ENCODE measurements at regions not wholly inside any gene's neighbourhood (a gene's known extent, or its start where the extent isn't known, plus 50 kb on each side); places are given as distances from the start of the nearest gene placed in this dataset.
"Not testable (repeated sequence)": the region's sequence is repeated elsewhere in the genome, so short reads cannot be mapped to it uniquely, and the experiment has no call there.

DNA sequence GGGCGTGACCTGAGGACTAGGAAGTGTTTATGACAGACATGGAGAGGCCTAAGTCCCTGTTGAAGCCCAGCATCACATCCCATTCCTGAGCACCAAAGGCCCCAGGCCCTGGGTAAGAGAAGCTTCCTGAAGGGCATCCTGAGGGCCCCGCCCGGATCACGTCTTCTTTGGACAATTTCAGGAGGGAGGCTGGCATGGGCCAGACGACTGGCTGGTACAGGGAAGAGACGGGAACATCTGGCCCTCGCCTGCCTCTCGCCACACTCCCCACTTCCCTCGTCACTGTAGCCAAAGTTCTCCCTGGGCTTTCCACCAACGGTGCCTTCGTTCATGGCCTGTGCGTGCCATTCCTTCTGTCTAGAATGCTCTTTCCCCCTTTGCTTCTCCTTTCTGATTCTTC is 128.1 kb downstream of the LRRC37A3 start:
- not testable (repeated sequence) for H3K4me3 ChIP-seq, ATAC-seq, H3K9me3 ChIP-seq, H3K4me1 ChIP-seq, H3K27ac ChIP-seq
- Histone ChIP-seq H3K27me3 (peaks cover 19% of the 10 kb centered on the region), H3K36me3 (peaks cover 0 to 91% of the 10 kb centered on the region in 2 donors)
- WGBS, 2 donors (ENCODE audit: low coverage in 1 of 2) = 91% methylated on average over 7 of the region's 12 CpGs; no CpG with 5 or more reads in 1 of the 2 donors

DNA sequence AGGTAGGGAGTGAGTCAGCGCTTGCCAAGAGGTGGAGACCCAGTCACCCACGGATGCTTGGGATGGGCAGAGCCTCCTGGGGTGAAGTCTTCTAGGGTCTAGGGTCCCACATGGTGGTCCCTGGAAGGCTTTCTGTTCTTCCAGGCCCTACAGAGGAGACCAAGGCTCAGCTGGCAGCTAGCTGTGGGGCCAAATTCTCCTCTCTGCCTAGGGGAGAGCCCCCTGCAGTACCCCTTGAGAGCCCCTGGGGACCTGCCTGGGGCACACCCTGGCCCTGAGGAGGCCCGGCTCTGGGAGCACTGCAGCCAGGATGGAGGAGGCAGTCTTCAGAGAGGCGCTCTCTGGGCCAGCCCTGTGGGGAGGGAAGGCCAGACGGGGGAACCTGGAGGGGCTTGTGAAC is 128.6 kb upstream of the SMURF2 start:
- not testable (repeated sequence) for H3K27ac ChIP-seq, H3K4me3 ChIP-seq, H3K9me3 ChIP-seq, H3K4me1 ChIP-seq, ATAC-seq
- peaks cover 24% of the 10 kb centered on the region for H3K27me3 ChIP-seq
- peaks cover 0 to 91% of the 10 kb centered on the region in 2 donors for H3K36me3 ChIP-seq
- no CpG with 5 or more reads among the region's 5 CpGs for WGBS, 2 donors (ENCODE audit: low coverage in 1 of 2)

DNA sequence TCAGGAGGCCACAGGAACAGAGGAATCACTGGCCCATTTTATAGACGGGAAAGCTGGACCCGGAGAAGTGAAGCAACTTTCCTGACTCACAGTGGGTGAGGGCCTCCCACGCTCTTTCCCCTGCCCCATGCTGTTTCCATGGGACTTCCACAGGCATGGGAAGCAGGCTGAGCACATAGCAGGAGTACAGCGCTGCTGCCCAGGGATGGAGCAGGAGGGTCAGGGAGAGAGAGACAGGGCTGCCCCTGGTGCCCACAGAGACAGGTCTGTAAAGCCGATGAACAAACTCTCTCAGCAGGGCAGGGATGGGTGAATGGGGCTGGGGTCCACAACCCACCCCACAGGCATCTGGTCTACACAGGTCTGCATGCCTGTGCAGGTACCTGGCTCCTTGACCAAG is 128.1 kb upstream of the SMURF2 start:
- no CpG with 5 or more reads among the region's 5 CpGs for WGBS, 2 donors (ENCODE audit: low coverage in 1 of 2)
- H3K4me1 ChIP-seq, ATAC-seq, H3K27ac ChIP-seq, H3K9me3 ChIP-seq, H3K4me3 ChIP-seq: not testable (repeated sequence)
- peaks cover 29% of the 10 kb centered on the region for H3K27me3 ChIP-seq
- peaks cover 0 to 93% of the 10 kb centered on the region in 2 donors for H3K36me3 ChIP-seq

DNA sequence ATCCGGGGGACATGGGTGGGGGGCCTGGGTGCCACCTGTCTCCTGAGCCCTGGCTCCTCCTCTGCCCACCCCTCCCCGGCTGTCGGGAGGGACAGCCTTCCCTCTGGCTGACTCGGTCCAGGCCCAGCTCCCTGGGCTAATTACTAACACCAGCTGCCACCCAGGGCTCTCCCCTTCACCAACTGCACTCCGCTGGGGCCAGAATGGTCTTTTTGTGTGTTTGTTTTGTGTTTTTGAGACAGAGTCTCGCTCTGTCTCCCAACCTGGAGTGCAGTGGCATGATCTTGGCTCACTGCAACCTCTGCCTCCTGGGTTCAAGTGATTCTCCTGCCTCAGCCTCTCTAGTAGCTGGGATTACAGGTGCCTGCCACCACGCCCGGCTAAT is 126.9 kb upstream of the SMURF2 start:
- Histone ChIP-seq H3K27me3 (peaks cover 40% of the 10 kb centered on the region), H3K36me3 (peaks cover 0 to 93% of the 10 kb centered on the region in 2 donors)
- H3K9me3 ChIP-seq, ATAC-seq, H3K27ac ChIP-seq, H3K4me1 ChIP-seq, H3K4me3 ChIP-seq: not testable (repeated sequence)
- WGBS, 2 donors (ENCODE audit: low coverage in 1 of 2) = 100% methylated on average over 2 of the region's 8 CpGs; no CpG with 5 or more reads in 1 of the 2 donors

DNA sequence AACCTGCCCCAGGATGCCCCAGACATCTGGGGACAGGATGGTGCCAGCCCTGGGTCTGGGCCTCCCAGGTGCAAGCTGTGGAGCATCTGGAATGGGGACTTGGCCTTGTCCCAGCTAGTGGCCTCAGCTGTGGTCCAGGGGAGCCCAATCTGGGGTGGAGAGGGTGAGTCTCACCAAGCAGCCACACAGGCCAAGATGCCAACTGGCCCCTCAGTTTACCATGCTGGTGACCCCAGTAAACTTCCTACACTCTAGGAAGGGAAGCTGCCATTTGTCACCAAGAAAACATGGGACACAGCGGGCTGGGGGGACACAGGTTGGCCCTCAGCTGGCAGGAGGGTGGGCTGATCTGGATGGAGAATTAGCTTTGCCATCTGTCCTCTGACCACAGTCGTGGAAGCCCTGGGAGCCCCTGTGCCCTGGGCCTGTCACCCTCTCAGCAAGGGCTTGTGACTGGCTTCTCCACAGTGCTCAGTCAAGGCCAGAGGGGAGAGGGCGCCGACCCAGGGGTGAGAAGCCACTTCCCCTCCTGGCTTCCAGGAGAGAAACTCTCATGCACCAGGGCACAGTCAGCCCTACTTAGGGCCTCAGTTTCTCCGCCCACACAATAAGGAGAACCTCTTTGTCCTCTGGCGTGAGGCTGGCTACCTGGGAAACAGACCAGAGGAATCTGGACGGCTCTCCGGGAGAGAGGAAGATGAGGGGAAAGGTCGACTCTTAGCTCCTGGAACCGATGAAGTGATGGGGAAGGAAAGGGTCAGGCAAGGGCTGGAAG is 126.4 kb upstream of the SMURF2 start:
- WGBS, 2 donors (ENCODE audit: low coverage in 1 of 2) = 33% methylated on average over 1 of the region's 10 CpGs; no CpG with 5 or more reads in 1 of the 2 donors
- no peak for ATAC-seq
- peaks cover 0 to 93% of the 10 kb centered on the region in 2 donors for H3K36me3 ChIP-seq

DNA sequence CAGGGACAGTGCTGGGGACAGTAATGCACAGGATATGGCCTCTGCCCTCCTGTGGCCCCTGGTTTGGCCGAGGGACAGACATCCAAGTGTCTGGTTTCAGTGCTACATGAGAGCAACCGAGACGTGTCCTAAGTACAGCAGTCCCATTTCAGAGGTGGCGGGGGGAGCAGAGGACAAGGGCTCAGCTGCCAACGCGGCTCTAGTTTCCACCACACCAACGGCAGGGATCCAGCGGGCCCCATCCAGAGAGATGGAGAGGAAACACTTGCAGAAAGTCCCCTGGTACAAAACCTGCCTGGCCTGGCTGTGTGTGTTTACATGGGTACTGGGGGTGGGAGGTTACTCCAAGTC is 125.8 kb upstream of the SMURF2 start:
- Histone ChIP-seq H3K36me3 (peaks cover 0 to 94% of the 10 kb centered on the region in 2 donors), H3K4me1 (no peaks in the 10 kb centered on the region), H3K9me3 (no peaks in the 10 kb centered on the region), H3K27ac (no peak overlapping the region), H3K27me3 (peaks cover 52% of the 10 kb centered on the region), H3K4me3 (no peak overlapping the region)
- no peak for TF ChIP-seq POLR2AphosphoS5 (IDR thresholded peaks at IDR 0.05)
- TF ChIP-seq POLR2A (IDR thresholded peaks at IDR 0.05) = no peak
- TF ChIP-seq, protein P1, sequence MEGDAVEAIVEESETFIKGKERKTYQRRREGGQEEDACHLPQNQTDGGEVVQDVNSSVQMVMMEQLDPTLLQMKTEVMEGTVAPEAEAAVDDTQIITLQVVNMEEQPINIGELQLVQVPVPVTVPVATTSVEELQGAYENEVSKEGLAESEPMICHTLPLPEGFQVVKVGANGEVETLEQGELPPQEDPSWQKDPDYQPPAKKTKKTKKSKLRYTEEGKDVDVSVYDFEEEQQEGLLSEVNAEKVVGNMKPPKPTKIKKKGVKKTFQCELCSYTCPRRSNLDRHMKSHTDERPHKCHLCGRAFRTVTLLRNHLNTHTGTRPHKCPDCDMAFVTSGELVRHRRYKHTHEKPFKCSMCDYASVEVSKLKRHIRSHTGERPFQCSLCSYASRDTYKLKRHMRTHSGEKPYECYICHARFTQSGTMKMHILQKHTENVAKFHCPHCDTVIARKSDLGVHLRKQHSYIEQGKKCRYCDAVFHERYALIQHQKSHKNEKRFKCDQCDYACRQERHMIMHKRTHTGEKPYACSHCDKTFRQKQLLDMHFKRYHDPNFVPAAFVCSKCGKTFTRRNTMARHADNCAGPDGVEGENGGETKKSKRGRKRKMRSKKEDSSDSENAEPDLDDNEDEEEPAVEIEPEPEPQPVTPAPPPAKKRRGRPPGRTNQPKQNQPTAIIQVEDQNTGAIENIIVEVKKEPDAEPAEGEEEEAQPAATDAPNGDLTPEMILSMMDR (IDR thresholded peaks at IDR 0.05) = no peak
- TF ChIP-seq EP300 (IDR thresholded peaks at IDR 0.05) = no peak
- WGBS, 2 donors (ENCODE audit: low coverage in 1 of 2) = 100% methylated on average over 1 of the region's 8 CpGs; no CpG with 5 or more reads in 1 of the 2 donors
- no peak for ATAC-seq

More for the DNA sequence above, 126.4 kb upstream of the SMURF2 start:
- no peaks in the 10 kb centered on the region for H3K4me1 ChIP-seq
- H3K27me3 ChIP-seq = peaks cover 46% of the 10 kb centered on the region
- no peak overlapping the region for H3K4me3 ChIP-seq
- TF ChIP-seq EP300 (IDR thresholded peaks at IDR 0.05) (no peak), POLR2A (IDR thresholded peaks at IDR 0.05) (no peak), POLR2AphosphoS5 (IDR thresholded peaks at IDR 0.05) (no peak)
- TF ChIP-seq, protein P1 (IDR thresholded peaks at IDR 0.05) = no peak
- H3K27ac ChIP-seq = no peak overlapping the region
- no peaks in the 10 kb centered on the region for H3K9me3 ChIP-seq

DNA sequence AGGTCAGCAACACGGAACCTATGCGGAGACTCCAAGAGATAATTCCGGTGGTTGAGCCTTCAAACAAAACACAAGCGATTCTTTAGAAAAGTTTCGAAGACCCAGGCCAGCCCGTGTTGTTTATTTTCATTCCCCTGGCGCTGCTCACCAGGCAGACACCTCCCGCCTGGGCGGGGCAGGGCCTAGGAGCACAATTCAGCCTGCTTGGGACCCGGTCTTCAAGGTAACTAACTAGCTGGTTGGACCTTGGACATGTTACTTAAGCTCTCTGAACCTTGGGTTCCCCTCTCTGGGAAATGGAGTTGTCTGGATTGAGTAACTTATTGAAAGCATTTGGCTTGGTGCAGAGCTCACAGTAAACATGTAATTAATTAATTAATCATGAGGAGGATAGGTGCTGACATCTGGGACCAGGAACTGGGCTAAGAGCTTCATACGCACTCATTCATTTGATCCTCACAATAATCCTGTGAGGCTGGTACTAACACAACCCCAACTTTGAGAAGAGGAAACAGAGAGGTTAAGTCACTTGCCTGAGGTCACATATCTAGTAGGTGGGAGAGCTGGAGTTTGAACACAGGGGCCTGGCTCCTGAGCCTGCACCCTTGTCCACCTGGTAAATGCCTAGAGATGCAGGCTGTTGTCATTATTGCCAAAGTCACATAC is 125.3 kb upstream of the SMURF2 start:
- H3K4me3 ChIP-seq = no peak overlapping the region
- peaks cover 57% of the 10 kb centered on the region for H3K27me3 ChIP-seq
- no peak overlapping the region for H3K27ac ChIP-seq
- TF ChIP-seq, protein P1 (IDR thresholded peaks at IDR 0.05) = no peak
- TF ChIP-seq POLR2AphosphoS5 (IDR thresholded peaks at IDR 0.05) = no peak
- no peak for TF ChIP-seq POLR2A (IDR thresholded peaks at IDR 0.05)
- TF ChIP-seq EP300 (IDR thresholded peaks at IDR 0.05) = no peak
- H3K9me3 ChIP-seq = no peaks in the 10 kb centered on the region
- no peak for ATAC-seq
- peaks cover 0 to under 1% (median 0%) of the 10 kb centered on the region in 3 donors for H3K4me1 ChIP-seq
- H3K36me3 ChIP-seq = peaks cover 0 to 92% of the 10 kb centered on the region in 2 donors
- 78 to 100% methylated on average over 4 to 10 of the region's 11 CpGs for WGBS, 2 donors (ENCODE audit: low coverage in 1 of 2)

All from gastroesophageal sphincter (tissue), 4 donors.